Brain microvascular endothelial cell (primary cell): ENCODE measurements at regions not wholly inside any gene's neighbourhood (a gene's known extent, or its start where the extent isn't known, plus 50 kb on each side); places are given as distances from the start of the nearest gene placed in this dataset.

ENCODE experiments used
- DNase-seq: peaks from one replicate; pipeline ENCODE4 v3.0.0-alpha.2; 2020
- H3K27ac ChIP-seq: fragments of 250-450 bp; sonication (Bioruptor Pico); 2 replicates; pipeline ENCODE4 v1.5.1; 2020; ENCODE audit warnings: mild to moderate bottlenecking, moderate library complexity
- H3K27me3 ChIP-seq: fragments of 250-450 bp; sonication (Bioruptor Pico); replicated peaks from 2 replicates; pipeline ENCODE4 v1.5.1; 2020; ENCODE audit warnings: mild to moderate bottlenecking
- H3K36me3 ChIP-seq: fragments of 250-450 bp; sonication (Bioruptor Pico); replicated peaks from 2 replicates; pipeline ENCODE4 v1.5.1; 2020; ENCODE audit warnings: mild to moderate bottlenecking
- H3K4me3 ChIP-seq: 2 replicates; pipeline ENCODE4 v1.5.1; 2011; ENCODE audit warnings: low read depth, mild to moderate bottlenecking, control low read depth, low read length, moderate library complexity
- in situ Hi-C: cut with HindIII; loops from 2 replicates; pipeline ENCODE4 v1.10.0; 2017; ENCODE audit warnings: low sequenced_read_pairs, low pct_ligation_motif_present
- TF ChIP-seq, protein P1 (sequence below): IDR thresholded peaks from 2 replicates; pipeline ENCODE4 v1.5.1; 2011; ENCODE audit warnings: low read depth, mild to moderate bottlenecking, moderate library complexity, low read length, control low read depth, inconsistent platforms; ENCODE audit errors: missing control alignments

DNA sequence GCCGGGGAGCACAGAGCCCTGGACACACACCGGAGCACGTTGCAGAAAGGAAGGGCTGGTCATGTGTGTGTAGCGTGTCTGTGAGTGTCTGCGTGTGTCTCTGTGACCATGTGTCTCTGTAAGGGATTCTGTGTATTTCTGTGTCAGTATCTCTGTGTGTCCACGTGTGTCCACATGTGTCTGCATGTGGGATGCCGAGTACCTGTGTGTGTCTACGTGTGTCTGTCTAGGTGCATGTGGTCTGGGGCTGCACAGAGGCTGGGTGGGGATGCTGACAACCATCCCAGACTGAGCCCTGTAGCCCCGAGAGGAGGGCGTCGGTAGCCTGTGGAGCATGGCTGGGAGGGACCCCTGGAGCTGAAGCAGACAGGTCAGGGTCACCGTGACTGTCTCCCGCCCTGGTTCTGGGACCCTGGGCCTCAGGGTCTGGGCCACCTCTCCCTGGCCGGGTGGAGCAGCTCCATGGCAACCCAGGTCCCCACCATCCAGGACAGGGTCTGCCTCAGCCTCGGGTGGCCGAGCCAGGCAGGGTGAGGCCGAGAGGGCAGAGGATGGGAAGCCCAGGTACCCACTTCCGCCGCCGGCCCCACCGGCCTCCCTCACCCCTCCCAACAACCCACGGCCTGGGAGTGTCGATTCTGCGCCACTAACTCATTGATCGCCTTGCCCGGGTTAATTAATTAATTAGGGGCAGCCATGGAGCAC lies 122.7 kb downstream of the FAM53A start:
- no peak overlapping the region for H3K27ac ChIP-seq
- in situ Hi-C loops: no loop called here
- no peak overlapping the region for H3K4me3 ChIP-seq
- H3K27me3 ChIP-seq: peaks cover 8% of the 10 kb centered on the region
- TF ChIP-seq, protein P1, sequence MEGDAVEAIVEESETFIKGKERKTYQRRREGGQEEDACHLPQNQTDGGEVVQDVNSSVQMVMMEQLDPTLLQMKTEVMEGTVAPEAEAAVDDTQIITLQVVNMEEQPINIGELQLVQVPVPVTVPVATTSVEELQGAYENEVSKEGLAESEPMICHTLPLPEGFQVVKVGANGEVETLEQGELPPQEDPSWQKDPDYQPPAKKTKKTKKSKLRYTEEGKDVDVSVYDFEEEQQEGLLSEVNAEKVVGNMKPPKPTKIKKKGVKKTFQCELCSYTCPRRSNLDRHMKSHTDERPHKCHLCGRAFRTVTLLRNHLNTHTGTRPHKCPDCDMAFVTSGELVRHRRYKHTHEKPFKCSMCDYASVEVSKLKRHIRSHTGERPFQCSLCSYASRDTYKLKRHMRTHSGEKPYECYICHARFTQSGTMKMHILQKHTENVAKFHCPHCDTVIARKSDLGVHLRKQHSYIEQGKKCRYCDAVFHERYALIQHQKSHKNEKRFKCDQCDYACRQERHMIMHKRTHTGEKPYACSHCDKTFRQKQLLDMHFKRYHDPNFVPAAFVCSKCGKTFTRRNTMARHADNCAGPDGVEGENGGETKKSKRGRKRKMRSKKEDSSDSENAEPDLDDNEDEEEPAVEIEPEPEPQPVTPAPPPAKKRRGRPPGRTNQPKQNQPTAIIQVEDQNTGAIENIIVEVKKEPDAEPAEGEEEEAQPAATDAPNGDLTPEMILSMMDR: no peak
- no peak for DNase-seq
- no peaks in the 10 kb centered on the region for H3K36me3 ChIP-seq

DNA sequence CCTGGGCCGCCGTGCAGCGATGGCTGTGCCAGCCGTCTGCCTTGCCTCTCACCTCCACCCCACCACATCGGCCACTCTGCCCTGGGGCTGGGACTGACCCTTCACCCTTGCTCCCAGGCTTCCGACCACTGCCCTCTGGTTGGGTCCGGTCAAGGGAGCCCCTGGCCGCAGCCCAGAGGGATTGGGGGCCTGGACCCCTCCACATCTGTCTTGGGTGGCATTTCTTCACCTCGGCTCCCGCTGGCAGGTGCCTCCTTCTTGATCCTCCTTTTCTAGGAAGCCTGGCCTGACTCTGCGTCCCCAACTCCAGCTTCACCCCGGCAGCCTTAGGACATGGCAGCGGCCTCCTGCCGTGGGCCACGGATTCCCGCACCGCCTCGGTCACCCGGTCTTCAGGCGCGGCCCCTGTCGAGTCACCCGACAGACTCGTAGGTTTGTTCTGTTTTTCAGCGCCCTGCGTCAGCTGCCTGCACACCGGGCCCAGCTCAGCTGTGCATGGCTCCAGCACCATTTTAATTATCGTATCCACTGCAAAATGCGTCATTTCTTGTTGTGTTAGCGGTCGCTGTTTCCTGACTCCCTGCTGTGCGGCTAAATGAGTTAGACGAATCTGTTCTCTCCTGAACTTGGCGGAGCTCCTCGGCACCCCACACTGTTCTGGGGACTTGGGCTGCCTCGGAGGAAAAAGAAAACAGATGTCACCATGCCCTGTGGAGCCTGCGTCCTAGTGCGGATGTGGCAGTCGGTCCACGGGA lies 124.0 kb downstream of the FAM53A start:
- Histone ChIP-seq H3K4me3 (no peak overlapping the region), H3K27me3 (peaks cover 10% of the 10 kb centered on the region), H3K36me3 (no peaks in the 10 kb centered on the region), H3K27ac (peak overlapping the region; percentile 32)
- in situ Hi-C loops: no loop called here
- peak; percentile 87 for DNase-seq
- TF ChIP-seq, protein P1: no peak

DNA sequence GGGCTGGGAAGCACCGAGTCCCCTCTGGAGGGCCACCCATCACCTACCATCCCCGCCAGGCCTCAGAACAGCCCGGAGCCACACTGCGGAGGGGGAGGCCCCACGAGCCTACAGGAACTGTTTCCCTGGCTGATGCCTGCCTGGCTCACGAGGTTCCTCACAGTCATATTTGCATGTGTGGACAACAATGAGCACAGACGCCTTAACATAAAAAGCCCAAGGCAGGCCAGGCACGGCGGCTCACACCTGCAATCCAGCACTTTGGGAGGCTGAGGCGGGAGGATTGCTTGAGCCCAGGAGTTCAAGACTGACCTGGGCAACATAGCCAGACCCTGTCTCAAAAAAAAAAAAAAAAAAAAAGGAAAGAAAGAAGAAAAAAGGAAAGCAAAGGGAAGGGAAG lies 125.9 kb downstream of the FAM53A start:
- H3K27me3 ChIP-seq: peaks cover 10% of the 10 kb centered on the region
- TF ChIP-seq, protein P1: no peak
- in situ Hi-C loops: no loop called here

DNA sequence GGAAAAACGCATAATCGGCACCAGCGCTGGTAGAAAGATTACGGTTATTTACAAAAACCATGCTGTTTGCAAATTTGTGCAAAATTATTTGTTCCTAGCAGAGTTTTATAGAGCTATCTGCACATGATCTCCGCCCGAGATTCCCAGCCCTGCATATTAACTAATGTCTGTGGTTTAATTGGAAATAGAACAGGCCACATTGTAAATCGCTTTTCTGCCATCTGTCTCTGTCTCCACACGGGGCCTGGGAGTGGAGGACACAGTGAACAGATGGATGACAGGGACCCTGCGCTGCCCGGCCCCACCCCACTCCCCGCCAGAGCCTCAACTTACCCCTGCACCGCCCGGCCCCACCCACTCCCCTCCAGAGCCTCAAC lies 126.9 kb downstream of the FAM53A start:
- Histone ChIP-seq H3K27me3 (peaks cover 10% of the 10 kb centered on the region), H3K36me3 (no peaks in the 10 kb centered on the region), H3K4me3 (no peak overlapping the region), H3K27ac (no peak overlapping the region)
- TF ChIP-seq, protein P1: no peak
- no peak for DNase-seq
- in situ Hi-C loops: no loop called here

More for the DNA sequence above, 125.9 kb downstream of the FAM53A start:
- no peaks in the 10 kb centered on the region for H3K36me3 ChIP-seq
- H3K4me3 ChIP-seq: no peak overlapping the region
- H3K27ac ChIP-seq: no peak overlapping the region
- DNase-seq: no peak

GRCh38 chr4:1556541-1557220 lies 127.4 kb downstream of the FAM53A start:
- in situ Hi-C loops: no loop called here
- Histone ChIP-seq H3K36me3 (no peaks in the 10 kb centered on the region), H3K4me3 (no peak overlapping the region), H3K27ac (no peak overlapping the region), H3K27me3 (peaks cover 10% of the 10 kb centered on the region)
- DNase-seq: no peak
- TF ChIP-seq, protein P1: no peak
